ENCODE measurements at regions not wholly inside any gene's neighbourhood (a gene's known extent, or its start where the extent isn't known, plus 50 kb on each side); places are given as distances from the start of the nearest gene placed in this dataset.

DNA sequence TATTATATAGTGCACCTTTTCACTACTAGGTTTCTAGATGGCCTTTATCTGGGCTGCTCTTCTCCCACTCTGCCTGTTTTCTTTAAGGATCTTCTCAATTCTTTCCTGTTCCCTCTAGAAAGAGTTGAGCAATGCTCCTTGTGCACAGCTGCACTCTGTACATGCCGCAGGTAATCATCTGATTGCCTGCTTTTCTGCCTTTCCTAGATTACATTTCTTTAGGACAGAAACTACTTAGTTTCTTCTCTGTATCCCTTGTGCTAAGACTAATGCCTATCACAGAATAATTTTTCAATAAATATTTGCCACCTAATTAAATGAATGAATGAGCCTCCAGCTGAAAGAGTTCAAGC lies 802.4 kb upstream of the ID2 start:
- H3K4me1 Mint-ChIP-seq (ENCODE audit: low read depth), result no peaks in the 10 kb centered on the region
- H3K27ac Mint-ChIP-seq, result no peak overlapping the region
- no peaks in the 10 kb centered on the region for H3K36me3 Mint-ChIP-seq (ENCODE audit: low read depth)
- H3K9me3 Mint-ChIP-seq, result no peaks in the 10 kb centered on the region
- DNase-seq, result no peak
- H3K27me3 Mint-ChIP-seq, result no peaks in the 10 kb centered on the region
- H3K4me3 Mint-ChIP-seq, result no peak overlapping the region

DNA sequence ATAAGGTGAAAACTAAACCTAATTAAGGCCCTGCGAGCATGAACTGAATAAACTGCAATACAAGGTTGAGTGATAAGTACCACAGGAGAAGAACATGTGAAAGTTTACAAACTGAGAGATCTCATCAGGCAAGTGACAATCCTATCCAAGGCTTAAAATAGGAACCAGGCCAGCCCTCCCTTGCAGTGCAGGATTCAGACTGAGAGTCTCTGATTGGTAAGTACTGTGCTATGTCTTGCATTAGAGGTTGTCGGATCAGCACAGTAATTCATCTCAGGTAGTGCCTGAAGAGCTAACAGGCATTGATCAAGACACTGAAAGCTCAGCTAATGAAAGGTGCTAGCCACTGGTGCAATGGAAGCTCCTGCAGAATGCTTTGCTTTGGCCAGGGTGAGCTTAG lies 801.7 kb upstream of the ID2 start:
- no peaks in the 10 kb centered on the region for H3K27me3 Mint-ChIP-seq

DNA sequence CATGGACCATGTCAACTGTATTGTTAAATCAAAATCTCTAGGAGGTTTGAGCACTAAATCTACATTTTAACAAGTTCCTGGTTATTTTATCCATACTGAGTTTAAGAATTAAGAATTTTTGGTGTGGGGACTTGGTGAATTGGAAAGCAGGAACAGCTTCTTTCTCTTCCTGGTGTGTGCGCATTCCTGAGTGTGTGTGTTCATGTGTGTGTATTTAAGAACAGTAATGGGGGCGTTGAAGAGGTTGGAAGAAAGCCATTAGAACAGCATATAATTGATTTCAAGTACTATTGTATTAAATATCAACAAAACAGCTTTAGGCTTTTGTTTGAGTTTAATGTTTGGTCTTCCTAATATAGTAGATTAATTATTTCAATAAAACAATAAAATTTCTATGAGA lies 801.3 kb upstream of the ID2 start:
- Mint-ChIP-seq H3K27me3 (no peaks in the 10 kb centered on the region), H3K36me3 (ENCODE audit: low read depth) (no peaks in the 10 kb centered on the region), H3K4me1 (ENCODE audit: low read depth) (no peaks in the 10 kb centered on the region), H3K9me3 (no peaks in the 10 kb centered on the region), H3K4me3 (no peak overlapping the region), H3K27ac (no peak overlapping the region)
- no peak for DNase-seq

More for the DNA sequence above, 801.7 kb upstream of the ID2 start:
- H3K4me3 Mint-ChIP-seq, result no peak overlapping the region
- H3K4me1 Mint-ChIP-seq (ENCODE audit: low read depth), result no peaks in the 10 kb centered on the region
- H3K36me3 Mint-ChIP-seq (ENCODE audit: low read depth), result no peaks in the 10 kb centered on the region
- H3K27ac Mint-ChIP-seq, result no peak overlapping the region
- no peaks in the 10 kb centered on the region for H3K9me3 Mint-ChIP-seq
- DNase-seq, result no peak

GRCh38 chr2:7881063-7881462 lies 800.8 kb upstream of the ID2 start:
- Mint-ChIP-seq H3K36me3 (ENCODE audit: low read depth) (no peaks in the 10 kb centered on the region), H3K4me1 (ENCODE audit: low read depth) (no peaks in the 10 kb centered on the region), H3K27ac (no peak overlapping the region), H3K9me3 (no peaks in the 10 kb centered on the region), H3K27me3 (no peaks in the 10 kb centered on the region), H3K4me3 (no peak overlapping the region)
- no peak for DNase-seq

DNA sequence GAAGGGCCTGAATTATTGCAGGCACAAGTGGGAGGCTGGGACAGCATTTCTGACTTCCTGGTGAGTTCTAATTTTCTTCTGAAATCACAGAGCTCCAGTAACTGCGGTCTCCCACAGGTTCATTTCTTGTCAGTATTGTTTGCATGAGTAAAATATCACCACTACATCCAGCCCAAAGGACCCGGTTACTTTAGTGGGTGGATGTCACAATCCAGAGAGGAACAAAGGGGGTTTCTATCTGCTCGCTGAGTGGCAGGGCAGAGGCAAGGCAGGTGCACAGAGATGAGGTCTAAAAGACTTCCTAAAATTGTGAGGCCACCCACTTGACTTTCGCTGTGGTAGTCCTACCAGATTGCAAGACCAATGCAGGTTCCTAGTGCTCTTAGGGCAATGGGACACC lies 800.4 kb upstream of the ID2 start:
- Mint-ChIP-seq H3K4me3 (no peak overlapping the region), H3K36me3 (ENCODE audit: low read depth) (no peaks in the 10 kb centered on the region), H3K27ac (no peak overlapping the region), H3K9me3 (no peaks in the 10 kb centered on the region), H3K4me1 (ENCODE audit: low read depth) (no peaks in the 10 kb centered on the region), H3K27me3 (no peaks in the 10 kb centered on the region)
- no peak for DNase-seq

DNA sequence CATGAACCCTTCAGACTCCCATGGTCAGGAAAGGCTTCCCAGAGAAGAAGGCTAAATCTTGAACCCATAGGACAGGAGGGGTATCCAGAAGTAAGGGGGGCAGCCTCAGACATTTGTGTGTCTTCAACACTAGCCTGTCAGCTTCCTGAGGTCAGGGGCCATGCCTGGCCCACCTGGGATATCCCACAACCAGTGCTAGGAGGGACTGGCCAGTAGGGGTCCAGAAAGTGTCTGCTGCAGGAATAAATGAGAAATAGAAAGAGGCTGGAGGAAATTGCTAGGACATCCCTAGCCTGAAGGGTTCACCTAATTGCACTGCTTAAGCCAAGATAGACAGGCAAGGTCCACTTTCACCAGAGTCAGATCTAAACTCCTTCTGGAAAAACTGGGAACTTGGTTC lies 799.6 kb upstream of the ID2 start:
- no peak for DNase-seq
- Mint-ChIP-seq H3K27me3 (no peaks in the 10 kb centered on the region), H3K4me1 (ENCODE audit: low read depth) (no peaks in the 10 kb centered on the region), H3K4me3 (no peak overlapping the region), H3K36me3 (ENCODE audit: low read depth) (no peaks in the 10 kb centered on the region), H3K9me3 (no peaks in the 10 kb centered on the region), H3K27ac (no peak overlapping the region)

GRCh38 chr2:7884338-7884737 lies 797.5 kb upstream of the ID2 start:
- Mint-ChIP-seq H3K36me3 (ENCODE audit: low read depth) (no peaks in the 10 kb centered on the region), H3K4me1 (ENCODE audit: low read depth) (no peaks in the 10 kb centered on the region), H3K9me3 (no peaks in the 10 kb centered on the region), H3K27ac (no peak overlapping the region), H3K27me3 (no peaks in the 10 kb centered on the region), H3K4me3 (no peak overlapping the region)
- no peak for DNase-seq

DNA sequence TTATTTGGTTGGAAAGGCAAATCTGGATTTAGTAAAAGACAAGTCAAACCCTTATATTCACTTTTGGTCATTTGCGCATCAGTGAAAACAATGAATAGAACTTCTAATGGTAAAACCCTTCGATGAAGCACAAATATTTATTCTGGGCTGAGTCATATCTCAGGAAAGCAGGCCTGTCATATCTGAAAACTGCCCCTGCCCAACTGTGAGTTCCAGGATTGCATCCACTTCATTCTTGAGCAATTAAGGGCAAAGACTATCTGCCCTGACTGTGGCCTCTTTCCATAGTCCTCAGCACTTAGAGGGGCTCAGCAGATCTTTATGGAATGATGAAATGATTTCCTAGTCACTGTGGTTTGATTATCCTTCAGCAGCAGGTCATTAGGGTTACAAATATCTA lies 795.2 kb upstream of the ID2 start:
- H3K36me3 Mint-ChIP-seq (ENCODE audit: low read depth), result no peaks in the 10 kb centered on the region
- no peak for DNase-seq
- H3K9me3 Mint-ChIP-seq, result no peaks in the 10 kb centered on the region
- H3K4me1 Mint-ChIP-seq (ENCODE audit: low read depth), result no peaks in the 10 kb centered on the region
- no peaks in the 10 kb centered on the region for H3K27me3 Mint-ChIP-seq
- no peak overlapping the region for H3K27ac Mint-ChIP-seq
- H3K4me3 Mint-ChIP-seq, result no peak overlapping the region

GRCh38 chr2:7887441-7887840 lies 794.4 kb upstream of the ID2 start:
- Mint-ChIP-seq H3K36me3 (ENCODE audit: low read depth) (no peaks in the 10 kb centered on the region), H3K27ac (no peak overlapping the region), H3K27me3 (no peaks in the 10 kb centered on the region), H3K9me3 (no peaks in the 10 kb centered on the region), H3K4me3 (no peak overlapping the region), H3K4me1 (ENCODE audit: low read depth) (no peaks in the 10 kb centered on the region)
- DNase-seq, result no peak

GRCh38 chr2:7888876-7889275 lies 793.0 kb upstream of the ID2 start:
- Mint-ChIP-seq H3K27ac (no peak overlapping the region), H3K36me3 (ENCODE audit: low read depth) (no peaks in the 10 kb centered on the region), H3K4me3 (no peak overlapping the region)

GRCh38 chr2:7891312-7891711 lies 790.5 kb upstream of the ID2 start:
- H3K4me1 Mint-ChIP-seq (ENCODE audit: low read depth), result no peaks in the 10 kb centered on the region
- H3K36me3 Mint-ChIP-seq (ENCODE audit: low read depth), result no peaks in the 10 kb centered on the region
- H3K4me3 Mint-ChIP-seq, result no peak overlapping the region

More at GRCh38 chr2:7888876-7889275, 793.0 kb upstream of the ID2 start:
- Mint-ChIP-seq H3K9me3 (peaks cover 1% of the 10 kb centered on the region), H3K27me3 (no peaks in the 10 kb centered on the region), H3K4me1 (ENCODE audit: low read depth) (no peaks in the 10 kb centered on the region)
- no peak for DNase-seq

DNA sequence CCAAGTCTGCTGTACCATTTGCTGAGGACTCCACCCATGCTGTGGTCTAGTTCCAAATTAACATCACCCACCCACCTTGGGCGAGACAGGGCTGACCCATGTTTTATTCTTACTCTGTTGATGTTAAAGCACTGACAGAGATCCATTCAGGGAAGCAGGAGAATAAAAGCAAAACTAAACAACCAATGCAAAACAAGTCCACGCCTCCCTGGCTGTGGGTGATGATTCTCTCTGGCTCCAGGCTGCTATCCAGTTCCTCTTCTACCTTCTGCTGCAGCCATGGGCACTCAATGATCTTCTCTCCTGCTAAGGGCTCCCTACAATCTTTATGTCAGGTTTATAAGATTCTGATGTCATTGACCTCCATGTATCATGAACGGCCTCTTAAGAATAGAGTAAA lies 786.6 kb upstream of the ID2 start:
- H3K9me3 Mint-ChIP-seq, result peaks cover 5% of the 10 kb centered on the region
- no peak overlapping the region for H3K4me3 Mint-ChIP-seq
- no peaks in the 10 kb centered on the region for H3K27me3 Mint-ChIP-seq
- DNase-seq, result no peak
- H3K27ac Mint-ChIP-seq, result no peak overlapping the region
- peaks cover 11% of the 10 kb centered on the region for H3K4me1 Mint-ChIP-seq (ENCODE audit: low read depth)
- no peaks in the 10 kb centered on the region for H3K36me3 Mint-ChIP-seq (ENCODE audit: low read depth)

More at GRCh38 chr2:7891312-7891711, 790.5 kb upstream of the ID2 start:
- Mint-ChIP-seq H3K9me3 (peaks cover 5% of the 10 kb centered on the region), H3K27me3 (no peaks in the 10 kb centered on the region), H3K27ac (no peak overlapping the region)
- DNase-seq, result no peak

GRCh38 chr2:7896940-7897487 lies 784.8 kb upstream of the ID2 start:
- Mint-ChIP-seq H3K27me3 (no peaks in the 10 kb centered on the region), H3K9me3 (peaks cover 5% of the 10 kb centered on the region), H3K4me1 (ENCODE audit: low read depth) (peaks cover 14% of the 10 kb centered on the region), H3K36me3 (ENCODE audit: low read depth) (no peaks in the 10 kb centered on the region), H3K4me3 (no peak overlapping the region), H3K27ac (no peak overlapping the region)
- DNase-seq, result no peak

- peaks cover 14% of the 10 kb centered on the region for H3K4me1 Mint-ChIP-seq (ENCODE audit: low read depth)
- H3K9me3 Mint-ChIP-seq, result no peaks in the 10 kb centered on the region
- H3K27ac Mint-ChIP-seq, result no peak overlapping the region
- H3K36me3 Mint-ChIP-seq (ENCODE audit: low read depth), result no peaks in the 10 kb centered on the region
- no peak for DNase-seq
- no peaks in the 10 kb centered on the region for H3K27me3 Mint-ChIP-seq
- no peak overlapping the region for H3K4me3 Mint-ChIP-seq
Measured at GRCh38 chr2:7899241-7899640, 782.6 kb upstream of the ID2 start.

- Mint-ChIP-seq H3K4me1 (ENCODE audit: low read depth) (peaks cover 14% of the 10 kb centered on the region), H3K27ac (no peak overlapping the region), H3K4me3 (no peak overlapping the region), H3K9me3 (no peaks in the 10 kb centered on the region), H3K36me3 (ENCODE audit: low read depth) (no peaks in the 10 kb centered on the region), H3K27me3 (no peaks in the 10 kb centered on the region)
- DNase-seq, result no peak
Measured at GRCh38 chr2:7899923-7900322, 781.9 kb upstream of the ID2 start.

DNA sequence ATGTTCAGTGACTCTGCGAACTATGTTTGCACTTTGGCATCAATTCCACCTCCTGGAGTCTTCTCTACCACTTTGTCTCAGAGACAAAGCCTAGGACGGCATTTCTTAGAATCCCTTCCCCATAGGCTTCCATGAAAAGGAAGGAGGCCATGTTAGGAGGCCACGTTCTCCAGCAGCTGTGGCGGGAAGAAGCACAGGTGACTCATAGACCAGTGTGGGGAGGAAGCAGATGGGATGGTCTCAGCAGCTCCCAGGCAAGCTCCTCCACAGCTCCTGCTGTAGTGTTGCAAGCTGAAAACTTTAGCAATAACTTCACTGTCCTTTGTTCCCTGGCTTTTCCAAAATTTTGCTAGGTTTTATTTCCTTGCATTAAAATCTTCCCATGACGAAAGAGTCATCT lies 781.3 kb upstream of the ID2 start:
- Mint-ChIP-seq H3K9me3 (no peaks in the 10 kb centered on the region), H3K4me1 (ENCODE audit: low read depth) (peaks cover 14% of the 10 kb centered on the region), H3K27me3 (no peaks in the 10 kb centered on the region), H3K27ac (no peak overlapping the region), H3K36me3 (ENCODE audit: low read depth) (no peaks in the 10 kb centered on the region), H3K4me3 (no peak overlapping the region)
- DNase-seq, result no peak

Measured in activated T-cell treated with anti-CD3 and anti-CD28 coated beads, Interleukin-2, amount 50 U/mL, for 24 hours (primary cell).